ENCODE measurements at regions not wholly inside any gene's neighbourhood (a gene's known extent, or its start where the extent isn't known, plus 50 kb on each side); places are given as distances from the start of the nearest gene placed in this dataset.

GRCh38 chrX:76921176-76921575, 493.7 kb downstream of the MAGEE1 start:
- no peaks in the 10 kb centered on the region for H3K27me3 ChIP-seq (ENCODE audit: control insufficient read depth, insufficient read depth, low read length)
- H3K4me1 ChIP-seq (ENCODE audit: control insufficient read depth, insufficient read depth, low read length), result no peaks in the 10 kb centered on the region
- no peak overlapping the region for H2AFZ ChIP-seq (replicated peaks; ENCODE audit: low read length, poor library complexity)
- no peak overlapping the region for H3K14ac ChIP-seq (replicated peaks; ENCODE audit: low read depth, low read length)
- H3K9ac ChIP-seq (ENCODE audit: low read depth, low read length), result no peak overlapping the region
- TF ChIP-seq, protein P1, sequence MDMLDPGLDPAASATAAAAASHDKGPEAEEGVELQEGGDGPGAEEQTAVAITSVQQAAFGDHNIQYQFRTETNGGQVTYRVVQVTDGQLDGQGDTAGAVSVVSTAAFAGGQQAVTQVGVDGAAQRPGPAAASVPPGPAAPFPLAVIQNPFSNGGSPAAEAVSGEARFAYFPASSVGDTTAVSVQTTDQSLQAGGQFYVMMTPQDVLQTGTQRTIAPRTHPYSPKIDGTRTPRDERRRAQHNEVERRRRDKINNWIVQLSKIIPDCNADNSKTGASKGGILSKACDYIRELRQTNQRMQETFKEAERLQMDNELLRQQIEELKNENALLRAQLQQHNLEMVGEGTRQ (IDR thresholded peaks at IDR 0.05; ENCODE audit: low read depth, low read length), result no peak
- TF ChIP-seq RCOR1 (IDR thresholded peaks at IDR 0.05; ENCODE audit: insufficient replicate concordance, low read length) (no peak), SMC3 (IDR thresholded peaks at IDR 0.05; ENCODE audit: low read depth, low read length) (no peak), POLR2A (IDR thresholded peaks at IDR 0.05; ENCODE audit: low read depth, low read length) (no peak), CHD1 (IDR thresholded peaks at IDR 0.05; ENCODE audit: low read depth, low read length) (no peak), MAFK (IDR thresholded peaks at IDR 0.05; ENCODE audit: low read depth, low read length) (no peak), MAZ (IDR thresholded peaks at IDR 0.05; ENCODE audit: borderline replicate concordance, low read depth, low read length) (no peak), FOS (IDR thresholded peaks at IDR 0.05; ENCODE audit: low read depth, low read length) (no peak), MXI1 (IDR thresholded peaks at IDR 0.05; ENCODE audit: borderline replicate concordance, low read depth, low read length) (no peak), RAD21 (IDR thresholded peaks at IDR 0.05; ENCODE audit: low read length) (no peak), ELK1 (IDR thresholded peaks at IDR 0.05; ENCODE audit: borderline replicate concordance, low read depth, low read length) (no peak), BHLHE40 (IDR thresholded peaks at IDR 0.05; ENCODE audit: low read depth, low read length) (no peak), RFX5 (IDR thresholded peaks at IDR 0.05; ENCODE audit: low read depth, low read length) (no peak), NFE2L2 (IDR thresholded peaks at IDR 0.05; ENCODE audit: low read depth, low read length) (no peak), CEBPB (IDR thresholded peaks at IDR 0.05; ENCODE audit: low read depth, low read length) (no peak)
- no peaks in the 10 kb centered on the region for H3K79me1 ChIP-seq (ENCODE audit: low read depth in 1 of 2, low read length in 2 of 2)
- H3K18ac ChIP-seq (ENCODE audit: low read depth, low read length), result no peak overlapping the region
- H2AK5ac ChIP-seq (ENCODE audit: low read depth, low read length), result no peak overlapping the region
- in situ Hi-C loops (cut with MboI; ENCODE audit: low sequenced_read_pairs), result no loop called here
- ATAC-seq (ENCODE audit: low read depth) (no peak), DNase-seq (no peak)
- ChIA-PET POLR2A (ENCODE audit: unreplicated experiment) (no interaction called here), CTCF (interaction anchor here (0.7 kb wide), 1 partner anchor 154 kb away, joined by 3 read pairs; no protein-coding TSS in a partner anchor)
- intact Hi-C loops (cut with micrococcal nuclease), result no loop called here
- H3K4me2 ChIP-seq (ENCODE audit: low read depth, low read length), result no peak overlapping the region
- H3K56ac ChIP-seq (ENCODE audit: extremely low read depth, insufficient read depth, low read length), result no peak overlapping the region
- H2BK5ac ChIP-seq (ENCODE audit: low read depth, low read length, poor library complexity, severe bottlenecking), result no peak overlapping the region
- H3K4me3 ChIP-seq (ENCODE audit: insufficient read depth, low read depth, low read length), result no peak overlapping the region
- H3K9me1 ChIP-seq (ENCODE audit: insufficient read depth, low read length), result no peaks in the 10 kb centered on the region
- no peaks in the 10 kb centered on the region for H3K36me3 ChIP-seq (ENCODE audit: control insufficient read depth, insufficient read depth, low read length)
- no peak overlapping the region for H2AK9ac ChIP-seq (replicated peaks; ENCODE audit: low read depth, low read length, poor library complexity)
- no TSS peak for BruUV-seq (replicated peaks)
- no peak overlapping the region for H2BK15ac ChIP-seq (ENCODE audit: low read depth, low read length)
- H4K8ac ChIP-seq (ENCODE audit: low read depth in 2 of 2, low read length in 2 of 2), result no peak overlapping the region
- dilution Hi-C loops (cut with HindIII; ENCODE audit: low sequenced_read_pairs, unreplicated experiment), result no loop called here
- no peak overlapping the region for H3K4ac ChIP-seq (ENCODE audit: low read depth, low read length)
- no peak overlapping the region for H2BK120ac ChIP-seq (ENCODE audit: low read depth, low read length)
- H3K9me3 ChIP-seq (ENCODE audit: control insufficient read depth, insufficient read depth, low read length), result no peaks in the 10 kb centered on the region
- no peak overlapping the region for H3K23ac ChIP-seq (ENCODE audit: low read depth, low read length)
- H3K27ac ChIP-seq (ENCODE audit: insufficient read depth, low read length), result no peak overlapping the region
- H4K5ac ChIP-seq (ENCODE audit: low read depth, low read length), result no peak overlapping the region
- no peaks in the 10 kb centered on the region for H4K20me1 ChIP-seq (ENCODE audit: insufficient read depth, low read length)
- no peak overlapping the region for H4K91ac ChIP-seq (ENCODE audit: insufficient read depth, low read depth, low read length)
- no peak overlapping the region for H2BK20ac ChIP-seq (ENCODE audit: low read depth, low read length)

Measured in IMR-90 (cell line).